ENCODE measurements at regions not wholly inside any gene's neighbourhood (a gene's known extent, or its start where the extent isn't known, plus 50 kb on each side); places are given as distances from the start of the nearest gene placed in this dataset.

GRCh38 chr16:64004116-64004515, 1117.7 kb downstream of the CDH11 start:
- TF ChIP-seq CTCF (IDR thresholded peaks at IDR 0.05): no peak
- no peak for TF ChIP-seq REST (IDR thresholded peaks at IDR 0.05; ENCODE audit: insufficient read depth in 1 of 2, low read depth in 2 of 2, low read length in 1 of 2)
- no peak for TF ChIP-seq TCF7L2 (IDR thresholded peaks at IDR 0.05; ENCODE audit: low read depth, low read length)
- no peak for TF ChIP-seq SIN3A (IDR thresholded peaks at IDR 0.05; ENCODE audit: borderline replicate concordance, insufficient read depth, low read depth, low read length)
- TF ChIP-seq POLR2AphosphoS5 (IDR thresholded peaks at IDR 0.05; ENCODE audit: low read depth, low read length): no peak
